ENCODE measurements at regions not wholly inside any gene's neighbourhood (a gene's known extent, or its start where the extent isn't known, plus 50 kb on each side); places are given as distances from the start of the nearest gene placed in this dataset.

- TF ChIP-seq CTCF (IDR thresholded peaks at IDR 0.05; ENCODE audit: borderline replicate concordance, insufficient read depth, low read depth, low read length) = no peak
- no peak overlapping the region for H3K4me3 ChIP-seq (ENCODE audit: low read depth, low read length)
These were observed 490.8 kb downstream of the MCTP2 start for GRCh38 chr15:94722024-94722636.

- TF ChIP-seq CTCF (IDR thresholded peaks at IDR 0.05; ENCODE audit: borderline replicate concordance, insufficient read depth, low read depth, low read length) = no peak
- no peak overlapping the region for H3K4me3 ChIP-seq (ENCODE audit: low read depth, low read length)
These were observed 492.4 kb downstream of the MCTP2 start for GRCh38 chr15:94723801-94724200.

- no peak overlapping the region for H3K4me3 ChIP-seq (ENCODE audit: low read depth, low read length)
- TF ChIP-seq CTCF (IDR thresholded peaks at IDR 0.05; ENCODE audit: borderline replicate concordance, insufficient read depth, low read depth, low read length) = no peak
These were observed 499.9 kb downstream of the MCTP2 start for GRCh38 chr15:94731286-94731685.

GRCh38 chr15:94734460-94734859, 503.1 kb downstream of the MCTP2 start:
- no peak overlapping the region for H3K4me3 ChIP-seq (ENCODE audit: low read depth, low read length)
- TF ChIP-seq CTCF (IDR thresholded peaks at IDR 0.05; ENCODE audit: borderline replicate concordance, insufficient read depth, low read depth, low read length) = no peak

GRCh38 chr15:94736236-94736635, 504.9 kb downstream of the MCTP2 start:
- no peak for TF ChIP-seq CTCF (IDR thresholded peaks at IDR 0.05; ENCODE audit: borderline replicate concordance, insufficient read depth, low read depth, low read length)
- no peak overlapping the region for H3K4me3 ChIP-seq (ENCODE audit: low read depth, low read length)

GRCh38 chr15:94739639-94740038, 508.3 kb downstream of the MCTP2 start:
- H3K4me3 ChIP-seq (ENCODE audit: low read depth, low read length) = no peak overlapping the region
- no peak for TF ChIP-seq CTCF (IDR thresholded peaks at IDR 0.05; ENCODE audit: borderline replicate concordance, insufficient read depth, low read depth, low read length)

- TF ChIP-seq CTCF (IDR thresholded peaks at IDR 0.05; ENCODE audit: borderline replicate concordance, insufficient read depth, low read depth, low read length) = no peak
- no peak overlapping the region for H3K4me3 ChIP-seq (ENCODE audit: low read depth, low read length)
These were observed 509.1 kb downstream of the MCTP2 start for GRCh38 chr15:94740469-94740868.
